ENCODE measurements at regions not wholly inside any gene's neighbourhood (a gene's known extent, or its start where the extent isn't known, plus 50 kb on each side); places are given as distances from the start of the nearest gene placed in this dataset.

- Histone ChIP-seq H3K9me3 (replicated peaks in 1 of 11) (no peaks in the 10 kb centered on the region), H3K4me2 (no peak overlapping the region), H3K27ac (no peak overlapping the region), H3K4me3 (no peak overlapping the region), H3K4me1 (peaks cover 0 to 17% (median 11%) of the 10 kb centered on the region in 10 experiments; a peak in 15 of 20 replicates), H3K9ac (no peak overlapping the region), H3K36me3 (no peaks in the 10 kb centered on the region), H3K27me3 (no peaks in the 10 kb centered on the region), H4K20me1 (no peaks in the 10 kb centered on the region)
- TF ChIP-seq Cebpa-rat (IDR thresholded peaks at IDR 0.05) = no peak
Observed at GRCh38 chr3:193796089-193796488, 203.1 kb downstream of the OPA1 start.

DNA sequence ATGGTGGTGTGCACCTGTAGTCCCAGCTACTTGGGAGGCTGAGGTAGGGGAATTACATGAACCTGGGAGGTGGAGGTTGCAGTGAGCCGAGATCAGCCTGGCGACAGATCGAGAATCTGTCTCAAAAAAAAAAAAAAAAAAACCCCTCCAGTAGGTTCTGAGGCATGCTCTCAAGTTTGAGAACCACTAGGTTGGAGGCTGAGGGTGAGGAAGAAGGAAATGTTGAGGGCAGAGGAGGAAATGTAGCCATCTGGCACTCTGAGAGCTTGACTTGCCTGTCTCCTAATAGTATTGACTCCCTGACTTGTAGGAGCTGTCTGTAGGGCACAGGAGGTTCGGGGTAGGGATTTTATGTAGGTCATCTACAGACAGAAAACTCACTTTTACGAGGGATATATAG is 204.6 kb downstream of the OPA1 start:
- Histone ChIP-seq H3K27ac (no peak overlapping the region), H3K4me2 (peak overlapping the region in 8 of 11 experiments; percentile 18 to 36 (median 30); a peak in 11 of 22 replicates), H3K9me3 (replicated peaks in 1 of 11) (no peaks in the 10 kb centered on the region), H4K20me1 (no peaks in the 10 kb centered on the region), H3K4me3 (no peak overlapping the region), H3K36me3 (no peaks in the 10 kb centered on the region), H3K27me3 (no peaks in the 10 kb centered on the region), H3K4me1 (peaks cover 0 to 17% (median 11%) of the 10 kb centered on the region in 10 experiments; a peak in 15 of 20 replicates), H3K9ac (no peak overlapping the region)
- TF ChIP-seq Cebpa-rat (IDR thresholded peaks at IDR 0.05) = no peak

DNA sequence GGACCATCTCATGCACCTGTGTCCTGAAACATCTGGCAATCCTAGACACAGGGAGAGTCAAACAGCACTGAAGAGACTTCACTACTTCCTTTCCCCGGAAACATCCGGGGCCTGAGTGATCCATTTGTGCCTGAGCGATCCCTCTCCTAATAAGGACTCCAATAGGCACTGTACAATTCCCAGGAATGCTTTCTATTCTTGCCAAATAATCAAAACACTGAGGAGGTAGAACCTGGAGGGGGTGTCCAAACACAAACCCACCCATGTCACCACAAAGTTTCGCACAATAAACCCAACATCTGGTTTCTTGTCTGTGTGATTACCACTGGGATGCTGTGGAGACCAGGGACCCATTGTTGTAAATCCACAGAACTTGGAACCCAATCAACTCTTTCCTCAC is 205.0 kb downstream of the OPA1 start:
- H3K27me3 ChIP-seq = no peaks in the 10 kb centered on the region
- peak overlapping the region in 8 of 11 experiments; percentile 18 to 36 (median 30); a peak in 8 of 22 replicates for H3K4me2 ChIP-seq
- H3K27ac ChIP-seq = no peak overlapping the region
- H4K20me1 ChIP-seq = no peaks in the 10 kb centered on the region
- H3K36me3 ChIP-seq = no peaks in the 10 kb centered on the region
- H3K4me3 ChIP-seq = no peak overlapping the region
- no peak for TF ChIP-seq Cebpa-rat (IDR thresholded peaks at IDR 0.05)
- no peaks in the 10 kb centered on the region for H3K9me3 ChIP-seq (replicated peaks in 1 of 11)
- peaks cover 0 to 17% (median 11%) of the 10 kb centered on the region in 10 experiments; a peak in 15 of 20 replicates for H3K4me1 ChIP-seq
- H3K9ac ChIP-seq = no peak overlapping the region

GRCh38 chr3:193800138-193801043 is 207.4 kb downstream of the OPA1 start:
- Histone ChIP-seq H3K9ac (no peak overlapping the region), H3K9me3 (replicated peaks in 1 of 11) (no peaks in the 10 kb centered on the region), H3K4me2 (no peak overlapping the region), H3K4me3 (no peak overlapping the region), H3K27ac (no peak overlapping the region), H3K4me1 (peaks cover 0 to 12% (median 7%) of the 10 kb centered on the region in 10 experiments; a peak in 10 of 20 replicates), H4K20me1 (no peaks in the 10 kb centered on the region), H3K36me3 (no peaks in the 10 kb centered on the region), H3K27me3 (0 out of 22 replicates have a peak, but pooled peaks cover 0 to under 1% (median 0%) of the 10 kb centered on the region in 11 experiments)
- no peak for TF ChIP-seq Cebpa-rat (IDR thresholded peaks at IDR 0.05)

DNA sequence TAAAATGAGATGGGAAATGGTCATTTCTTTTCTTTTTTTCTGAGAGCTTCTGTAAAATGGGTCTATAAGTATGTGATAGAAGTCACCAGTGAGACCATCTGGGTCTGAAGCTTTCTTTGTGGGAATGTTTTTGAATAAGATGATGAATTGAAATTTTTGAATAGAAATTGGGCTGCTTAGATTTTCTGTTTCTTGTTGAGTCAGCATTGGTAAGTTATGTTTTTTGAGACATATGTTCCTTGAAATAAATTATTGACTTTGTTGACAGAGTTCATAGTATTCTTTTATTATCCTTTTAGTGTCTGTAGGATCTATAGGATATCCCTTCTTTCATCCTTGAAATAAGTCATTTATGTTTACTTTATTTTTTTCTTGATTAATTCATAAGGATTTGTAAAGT is 208.1 kb downstream of the OPA1 start:
- H3K27me3 ChIP-seq = peaks cover 0 to 7% (median 2%) of the 10 kb centered on the region in 11 experiments; a peak in 12 of 22 replicates
- TF ChIP-seq Cebpa-rat (IDR thresholded peaks at IDR 0.05) = no peak
- H3K9me3 ChIP-seq (replicated peaks in 1 of 11) = no peaks in the 10 kb centered on the region
- no peaks in the 10 kb centered on the region for H3K36me3 ChIP-seq
- no peak overlapping the region for H3K27ac ChIP-seq
- peaks cover 0 to 12% (median 7%) of the 10 kb centered on the region in 10 experiments; a peak in 10 of 20 replicates for H3K4me1 ChIP-seq
- no peak overlapping the region for H3K4me2 ChIP-seq
- H3K9ac ChIP-seq = no peak overlapping the region
- H4K20me1 ChIP-seq = no peaks in the 10 kb centered on the region
- no peak overlapping the region for H3K4me3 ChIP-seq

- Histone ChIP-seq H3K36me3 (no peaks in the 10 kb centered on the region), H3K27ac (no peak overlapping the region), H3K27me3 (peaks cover 0 to 28% (median 23%) of the 10 kb centered on the region in 11 experiments; a peak in 20 of 22 replicates), H4K20me1 (no peaks in the 10 kb centered on the region), H3K4me2 (no peak overlapping the region), H3K9ac (no peak overlapping the region), H3K4me3 (no peak overlapping the region), H3K9me3 (replicated peaks in 1 of 11) (no peaks in the 10 kb centered on the region), H3K4me1 (no peaks in the 10 kb centered on the region)
- TF ChIP-seq Cebpa-rat (IDR thresholded peaks at IDR 0.05) = no peak
Observed at GRCh38 chr3:193803288-193803687, 210.3 kb downstream of the OPA1 start.

DNA sequence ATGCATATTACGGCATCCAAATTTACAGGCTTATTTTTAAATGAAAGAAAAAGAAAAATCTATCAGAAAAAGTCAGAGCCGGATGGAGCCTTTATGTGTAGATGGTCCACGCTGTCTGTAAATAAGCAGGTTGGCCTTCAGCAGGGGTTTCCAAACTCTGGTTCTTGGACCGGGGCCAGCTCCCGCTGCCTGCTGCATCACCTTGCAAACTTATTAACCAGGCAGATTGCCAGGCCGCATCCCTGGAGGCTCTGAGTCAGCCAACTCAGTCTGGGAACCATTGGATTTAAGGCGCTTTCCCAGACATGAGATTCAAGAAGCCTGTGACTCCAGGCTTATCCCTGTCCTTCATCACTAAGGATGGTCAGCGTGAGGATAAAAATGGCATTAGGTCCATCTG is 212.4 kb downstream of the OPA1 start:
- H3K9me3 ChIP-seq (replicated peaks in 1 of 11) = no peaks in the 10 kb centered on the region
- no peak overlapping the region for H3K4me2 ChIP-seq
- no peak overlapping the region for H3K9ac ChIP-seq
- H4K20me1 ChIP-seq = no peaks in the 10 kb centered on the region
- no peak overlapping the region for H3K4me3 ChIP-seq
- H3K4me1 ChIP-seq = no peaks in the 10 kb centered on the region
- no peak overlapping the region for H3K27ac ChIP-seq
- H3K27me3 ChIP-seq = peaks cover 0 to 29% (median 23%) of the 10 kb centered on the region in 11 experiments; a peak in 20 of 22 replicates
- no peak for TF ChIP-seq Cebpa-rat (IDR thresholded peaks at IDR 0.05)
- no peaks in the 10 kb centered on the region for H3K36me3 ChIP-seq

DNA sequence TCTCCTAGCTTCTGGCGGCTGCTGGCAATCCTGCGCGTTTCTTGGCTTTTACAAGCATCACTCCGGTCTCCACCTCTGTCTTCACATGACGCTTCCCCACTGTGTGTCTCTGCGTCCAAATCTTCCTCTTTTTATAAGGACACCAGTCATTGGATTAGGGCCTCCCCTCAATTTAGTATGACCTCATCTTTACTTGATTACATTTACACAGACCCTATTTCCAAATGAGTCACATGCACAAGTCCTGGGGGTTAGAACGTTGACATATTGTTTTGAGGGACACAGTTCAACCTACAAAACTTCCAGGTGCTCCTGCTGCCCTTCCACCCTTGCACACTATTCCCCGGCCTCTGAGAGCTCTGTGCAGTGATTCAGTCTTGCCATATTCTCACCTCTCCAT is 215.3 kb downstream of the OPA1 start:
- H3K4me3 ChIP-seq = no peak overlapping the region
- H3K27me3 ChIP-seq = peaks cover 0 to 29% (median 23%) of the 10 kb centered on the region in 11 experiments; a peak in 20 of 22 replicates

DNA sequence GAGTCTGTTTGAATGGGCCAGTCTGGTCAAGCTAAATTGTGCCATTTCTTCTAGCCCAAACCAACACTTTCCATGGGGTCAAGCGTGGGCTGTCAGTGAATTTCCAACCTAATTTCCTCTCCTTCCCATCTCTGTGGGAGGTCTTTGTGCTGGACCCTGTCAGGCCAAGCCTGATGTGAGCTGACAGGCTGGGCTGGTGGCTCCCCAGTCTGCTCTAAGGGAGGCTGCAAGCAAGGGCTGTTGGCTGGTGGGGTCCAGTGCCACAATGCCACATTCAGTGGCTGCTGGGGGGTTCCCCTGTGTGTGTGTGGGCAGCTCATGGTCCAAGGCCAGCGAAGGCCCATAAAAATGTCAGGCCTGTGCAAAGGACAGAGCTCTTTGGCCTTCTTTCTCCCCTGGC is 216.1 kb downstream of the OPA1 start:
- no peak overlapping the region for H3K9ac ChIP-seq
- H3K4me2 ChIP-seq = no peak overlapping the region
- no peak overlapping the region for H3K4me3 ChIP-seq

More for the DNA sequence above, 215.3 kb downstream of the OPA1 start:
- Histone ChIP-seq H3K9ac (no peak overlapping the region), H4K20me1 (no peaks in the 10 kb centered on the region), H3K4me2 (no peak overlapping the region), H3K36me3 (no peaks in the 10 kb centered on the region), H3K9me3 (replicated peaks in 1 of 11) (no peaks in the 10 kb centered on the region), H3K4me1 (no peaks in the 10 kb centered on the region), H3K27ac (no peak overlapping the region)
- TF ChIP-seq Cebpa-rat (IDR thresholded peaks at IDR 0.05) = no peak

More for the DNA sequence above, 216.1 kb downstream of the OPA1 start:
- no peaks in the 10 kb centered on the region for H3K9me3 ChIP-seq (replicated peaks in 1 of 11)
- H3K4me1 ChIP-seq = no peaks in the 10 kb centered on the region
- H3K27me3 ChIP-seq = peaks cover 0 to 29% (median 23%) of the 10 kb centered on the region in 11 experiments; a peak in 20 of 22 replicates
- H4K20me1 ChIP-seq = no peaks in the 10 kb centered on the region
- no peak for TF ChIP-seq Cebpa-rat (IDR thresholded peaks at IDR 0.05)
- H3K36me3 ChIP-seq = no peaks in the 10 kb centered on the region
- H3K27ac ChIP-seq = no peak overlapping the region

All from BLaER1 treated with 17β-estradiol and CSF1 and Interleukin-3, amounts not matched to agents 10 nM and 100 nM (cell line).